Fibroblast of skin of abdomen (primary cell): ENCODE measurements at regions not wholly inside any gene's neighbourhood (a gene's known extent, or its start where the extent isn't known, plus 50 kb on each side); places are given as distances from the start of the nearest gene placed in this dataset.
"Not testable (repeated sequence)": the region's sequence is repeated elsewhere in the genome, so short reads cannot be mapped to it uniquely, and the experiment has no call there.

Source experiments
- DNase-seq: peaks from one replicate; pipeline ENCODE4 v3.0.0-alpha.2; 2013

GRCh38 chr6:26175033-26175427 lies 87.8 kb downstream of the HFE start:
- DNase-seq, result no peak

- DNase-seq, result peak; percentile 62
Measured at GRCh38 chr6:26175428-26176181, 88.4 kb downstream of the HFE start.

- DNase-seq, result no peak
Measured at GRCh38 chr6:26179675-26180074, 92.4 kb downstream of the HFE start.

- DNase-seq, result no peak
Measured at GRCh38 chr6:26180346-26180745, 93.1 kb downstream of the HFE start.

- no peak for DNase-seq
Measured at GRCh38 chr6:26183237-26183580, 96.0 kb downstream of the HFE start.

GRCh38 chr6:26183581-26184366 lies 96.5 kb downstream of the HFE start:
- DNase-seq, result peak; percentile 89

GRCh38 chr6:26184367-26184891 lies 97.2 kb downstream of the HFE start:
- DNase-seq, result no peak

GRCh38 chr6:26185004-26185403 lies 97.8 kb downstream of the HFE start:
- no peak for DNase-seq

GRCh38 chr6:26185802-26186201 lies 98.6 kb downstream of the HFE start:
- DNase-seq, result no peak

- no peak for DNase-seq
Measured at GRCh38 chr6:26186652-26187051, 99.4 kb downstream of the HFE start.

- DNase-seq, result no peak
Measured at GRCh38 chr6:26187292-26187691, 100.1 kb downstream of the HFE start.

GRCh38 chr6:26187981-26188635 lies 100.9 kb downstream of the HFE start:
- peak; percentile 44 for DNase-seq

GRCh38 chr6:26191512-26191911 lies 104.3 kb downstream of the HFE start:
- DNase-seq, result not testable (repeated sequence)

- DNase-seq, result no peak
Measured at GRCh38 chr6:26193467-26194328, 106.5 kb downstream of the HFE start.

- DNase-seq, result no peak
Measured at GRCh38 chr6:26194329-26194701, 107.1 kb downstream of the HFE start.

GRCh38 chr6:26194816-26195375 lies 107.7 kb downstream of the HFE start:
- no peak for DNase-seq

GRCh38 chr6:26195376-26195923 lies 108.2 kb downstream of the HFE start:
- peak; percentile 94 for DNase-seq

GRCh38 chr6:26195924-26196845 lies 109.0 kb downstream of the HFE start:
- no peak for DNase-seq

GRCh38 chr6:26196846-26197635 lies 109.8 kb downstream of the HFE start:
- peak; percentile 92 for DNase-seq

- no peak for DNase-seq
Measured at GRCh38 chr6:26197636-26197932, 110.4 kb downstream of the HFE start.
